WTC11 (cell line): ENCODE measurements at regions not wholly inside any gene's neighbourhood (a gene's known extent, or its start where the extent isn't known, plus 50 kb on each side); places are given as distances from the start of the nearest gene placed in this dataset.

Source experiments
- ATAC-seq: fragments of 200-7000 bp; cut with Tn5 transposase; 2 replicates; pipeline ENCODE4 v1.10.0; 2021; ENCODE audit warnings: mild to moderate bottlenecking, moderate library complexity
- CTCF ChIA-PET: fragments of 300-600 bp; sonication (Branson Sonifier 250); formaldehyde crosslinking; loops from one replicate; lab custom pipeline; 2021; ENCODE audit warnings: antibody characterized with exemption; lab: Charles Lee
- POLR2A ChIA-PET: fragments of 350-600 bp; sonication (Branson Sonifier 250); formaldehyde crosslinking; loops from one replicate; lab custom pipeline; 2021; ENCODE audit warnings: antibody characterized with exemption; lab: Charles Lee
- DNase-seq: peaks from one replicate; pipeline ENCODE4 v3.0.0; 2021; ENCODE audit warnings: low spot score
- H3K27ac Mint-ChIP-seq: 2 replicates; pipeline ENCODE4 v1.8.0; 2021; ENCODE audit warnings: mixed read lengths
- H3K27me3 Mint-ChIP-seq: 2 replicates; pipeline ENCODE4 v1.8.0; 2021; ENCODE audit warnings: low read depth, mild to moderate bottlenecking, moderate library complexity, mixed read lengths
- H3K36me3 Mint-ChIP-seq: 2 replicates; pipeline ENCODE4 v1.8.0; 2021; ENCODE audit warnings: mixed read lengths
- H3K4me1 Mint-ChIP-seq: 2 replicates; pipeline ENCODE4 v1.8.0; 2022; ENCODE audit warnings: mixed read lengths
- H3K4me3 Mint-ChIP-seq: 2 replicates; pipeline ENCODE4 v1.8.0; 2021; ENCODE audit warnings: mild to moderate bottlenecking, moderate library complexity, mixed read lengths
- H3K9me3 Mint-ChIP-seq: 2 replicates; pipeline ENCODE4 v1.8.0; 2021; ENCODE audit warnings: mixed read lengths
- ATF1 ChIP-seq: sonication (generic); formaldehyde crosslinking; IDR thresholded peaks from 2 replicates; pipeline ENCODE4 v1.8.1; 2023; ENCODE audit warnings: mild to moderate bottlenecking, moderate library complexity, missing genetic modification reagents
- CREM ChIP-seq: sonication (generic); formaldehyde crosslinking; IDR thresholded peaks from 2 replicates; pipeline ENCODE4 v1.8.1; 2022; ENCODE audit warnings: mild to moderate bottlenecking, missing genetic modification reagents, moderate library complexity
- E2F1 ChIP-seq: sonication (generic); formaldehyde crosslinking; IDR thresholded peaks from 2 replicates; pipeline ENCODE4 v1.8.0; 2022; ENCODE audit warnings: mild to moderate bottlenecking, missing genetic modification reagents
- ETV6 ChIP-seq: sonication (generic); formaldehyde crosslinking; IDR thresholded peaks from 2 replicates; pipeline ENCODE4 v1.8.1; 2022; ENCODE audit warnings: mild to moderate bottlenecking, missing genetic modification reagents
- FOXP1 ChIP-seq: sonication (generic); formaldehyde crosslinking; IDR thresholded peaks from 2 replicates; pipeline ENCODE4 v1.8.0; 2022; ENCODE audit warnings: missing genetic modification reagents, mild to moderate bottlenecking, moderate library complexity, borderline replicate concordance
- JAZF1 ChIP-seq: fragments of 250-450 bp; sonication (Bioruptor Pico); IDR thresholded peaks from 2 replicates; pipeline ENCODE4 v1.9.0; 2021; ENCODE audit warnings: moderate library complexity, mild to moderate bottlenecking, inconsistent platforms
- KAT7 ChIP-seq: sonication (generic); formaldehyde crosslinking; IDR thresholded peaks from 2 replicates; pipeline ENCODE4 v1.8.1; 2023; ENCODE audit warnings: missing genetic modification reagents, mild to moderate bottlenecking, borderline replicate concordance
- NFE2L1 ChIP-seq: sonication (generic); formaldehyde crosslinking; IDR thresholded peaks from 2 replicates; pipeline ENCODE4 v1.8.1; 2023; ENCODE audit warnings: missing genetic modification reagents
- NR3C1 ChIP-seq: sonication (generic); formaldehyde crosslinking; conservative IDR thresholded peaks from 2 replicates; pipeline ENCODE4 v1.8.1; 2023; ENCODE audit warnings: low read depth, mild to moderate bottlenecking, missing genetic modification reagents
- USF1 ChIP-seq: sonication (generic); formaldehyde crosslinking; IDR thresholded peaks from 2 replicates; pipeline ENCODE4 v1.8.0; 2022; ENCODE audit warnings: mild to moderate bottlenecking, missing genetic modification reagents
- ZMAT4 ChIP-seq: fragments of 250-450 bp; sonication (Bioruptor Pico); IDR thresholded peaks from 2 replicates; pipeline ENCODE4 v1.9.0; 2021; ENCODE audit warnings: mild to moderate bottlenecking
- ZNF121 ChIP-seq: sonication (generic); formaldehyde crosslinking; IDR thresholded peaks from 2 replicates; pipeline ENCODE4 v1.8.0; 2023; ENCODE audit warnings: missing genetic modification reagents
- ZNF219 ChIP-seq: sonication (generic); formaldehyde crosslinking; IDR thresholded peaks from 2 replicates; pipeline ENCODE4 v1.8.0; 2023; ENCODE audit warnings: missing genetic modification reagents, mild to moderate bottlenecking, borderline replicate concordance
- ZNF263 ChIP-seq: sonication (generic); formaldehyde crosslinking; IDR thresholded peaks from 2 replicates; pipeline ENCODE4 v1.8.1; 2022; ENCODE audit warnings: low read depth, mild to moderate bottlenecking, moderate library complexity, missing genetic modification reagents
- TF ChIP-seq, protein P1 (sequence below): fragments of 250-450 bp; sonication (Bioruptor Pico); IDR thresholded peaks from 2 replicates; pipeline ENCODE4 v1.8.0; 2021; ENCODE audit warnings: mild to moderate bottlenecking
- TF ChIP-seq, protein P2 (sequence below): sonication (generic); formaldehyde crosslinking; conservative IDR thresholded peaks from 2 replicates; pipeline ENCODE4 v1.8.1; 2022; ENCODE audit warnings: mild to moderate bottlenecking, missing genetic modification reagents
- TF ChIP-seq, protein P3 (sequence below): sonication (generic); formaldehyde crosslinking; IDR thresholded peaks from 2 replicates; pipeline ENCODE4 v1.8.1; 2022; ENCODE audit warnings: low read depth, mild to moderate bottlenecking, moderate library complexity, missing genetic modification reagents, borderline replicate concordance
- TF ChIP-seq, protein P4 (sequence below): sonication (generic); formaldehyde crosslinking; IDR thresholded peaks from 2 replicates; pipeline ENCODE4 v1.8.1; 2022; ENCODE audit warnings: mild to moderate bottlenecking, moderate library complexity, missing genetic modification reagents
- TF ChIP-seq, protein P5 (sequence below): fragments of 200-600 bp; IDR thresholded peaks from 2 replicates; pipeline ENCODE4 v1.8.0; 2022; ENCODE audit warnings: antibody characterized with exemption

GRCh38 chr4:134888156-134888555 is 686.6 kb upstream of the PABPC4L start:
- H3K27me3 Mint-ChIP-seq, result no peaks in the 10 kb centered on the region
- no peaks in the 10 kb centered on the region for H3K9me3 Mint-ChIP-seq

GRCh38 chr4:134885436-134885835 is 683.8 kb upstream of the PABPC4L start:
- Mint-ChIP-seq H3K9me3 (peaks cover 4% of the 10 kb centered on the region), H3K27me3 (no peaks in the 10 kb centered on the region), H3K27ac (no peak overlapping the region), H3K4me3 (no peak overlapping the region), H3K4me1 (no peaks in the 10 kb centered on the region), H3K36me3 (no peaks in the 10 kb centered on the region)
- TF ChIP-seq, protein P1, sequence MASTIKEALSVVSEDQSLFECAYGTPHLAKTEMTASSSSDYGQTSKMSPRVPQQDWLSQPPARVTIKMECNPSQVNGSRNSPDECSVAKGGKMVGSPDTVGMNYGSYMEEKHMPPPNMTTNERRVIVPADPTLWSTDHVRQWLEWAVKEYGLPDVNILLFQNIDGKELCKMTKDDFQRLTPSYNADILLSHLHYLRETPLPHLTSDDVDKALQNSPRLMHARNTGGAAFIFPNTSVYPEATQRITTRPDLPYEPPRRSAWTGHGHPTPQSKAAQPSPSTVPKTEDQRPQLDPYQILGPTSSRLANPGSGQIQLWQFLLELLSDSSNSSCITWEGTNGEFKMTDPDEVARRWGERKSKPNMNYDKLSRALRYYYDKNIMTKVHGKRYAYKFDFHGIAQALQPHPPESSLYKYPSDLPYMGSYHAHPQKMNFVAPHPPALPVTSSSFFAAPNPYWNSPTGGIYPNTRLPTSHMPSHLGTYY, result no peak
- no peak for TF ChIP-seq E2F1
- ChIA-PET CTCF (no interaction called here), POLR2A (no interaction called here)
- DNase-seq (no peak), ATAC-seq (no peak)

More at GRCh38 chr4:134888156-134888555, 686.6 kb upstream of the PABPC4L start:
- Mint-ChIP-seq H3K4me1 (no peaks in the 10 kb centered on the region), H3K36me3 (no peaks in the 10 kb centered on the region), H3K4me3 (no peak overlapping the region), H3K27ac (no peak overlapping the region)
- TF ChIP-seq ZNF263 (CRISPR knock-in tag) (no peak), KAT7 (CRISPR knock-in tag) (no peak), CREM (no peak)
- TF ChIP-seq, protein P2, sequence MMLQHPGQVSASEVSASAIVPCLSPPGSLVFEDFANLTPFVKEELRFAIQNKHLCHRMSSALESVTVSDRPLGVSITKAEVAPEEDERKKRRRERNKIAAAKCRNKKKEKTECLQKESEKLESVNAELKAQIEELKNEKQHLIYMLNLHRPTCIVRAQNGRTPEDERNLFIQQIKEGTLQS (CRISPR knock-in tag), result no peak
- TF ChIP-seq, protein P3, sequence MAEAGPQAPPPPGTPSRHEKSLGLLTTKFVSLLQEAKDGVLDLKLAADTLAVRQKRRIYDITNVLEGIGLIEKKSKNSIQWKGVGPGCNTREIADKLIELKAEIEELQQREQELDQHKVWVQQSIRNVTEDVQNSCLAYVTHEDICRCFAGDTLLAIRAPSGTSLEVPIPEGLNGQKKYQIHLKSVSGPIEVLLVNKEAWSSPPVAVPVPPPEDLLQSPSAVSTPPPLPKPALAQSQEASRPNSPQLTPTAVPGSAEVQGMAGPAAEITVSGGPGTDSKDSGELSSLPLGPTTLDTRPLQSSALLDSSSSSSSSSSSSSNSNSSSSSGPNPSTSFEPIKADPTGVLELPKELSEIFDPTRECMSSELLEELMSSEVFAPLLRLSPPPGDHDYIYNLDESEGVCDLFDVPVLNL (CRISPR knock-in tag), result no peak
- TF ChIP-seq, protein P4, sequence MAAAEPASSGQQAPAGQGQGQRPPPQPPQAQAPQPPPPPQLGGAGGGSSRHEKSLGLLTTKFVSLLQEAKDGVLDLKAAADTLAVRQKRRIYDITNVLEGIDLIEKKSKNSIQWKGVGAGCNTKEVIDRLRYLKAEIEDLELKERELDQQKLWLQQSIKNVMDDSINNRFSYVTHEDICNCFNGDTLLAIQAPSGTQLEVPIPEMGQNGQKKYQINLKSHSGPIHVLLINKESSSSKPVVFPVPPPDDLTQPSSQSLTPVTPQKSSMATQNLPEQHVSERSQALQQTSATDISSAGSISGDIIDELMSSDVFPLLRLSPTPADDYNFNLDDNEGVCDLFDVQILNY (CRISPR knock-in tag), result no peak
- TF ChIP-seq, protein P5, sequence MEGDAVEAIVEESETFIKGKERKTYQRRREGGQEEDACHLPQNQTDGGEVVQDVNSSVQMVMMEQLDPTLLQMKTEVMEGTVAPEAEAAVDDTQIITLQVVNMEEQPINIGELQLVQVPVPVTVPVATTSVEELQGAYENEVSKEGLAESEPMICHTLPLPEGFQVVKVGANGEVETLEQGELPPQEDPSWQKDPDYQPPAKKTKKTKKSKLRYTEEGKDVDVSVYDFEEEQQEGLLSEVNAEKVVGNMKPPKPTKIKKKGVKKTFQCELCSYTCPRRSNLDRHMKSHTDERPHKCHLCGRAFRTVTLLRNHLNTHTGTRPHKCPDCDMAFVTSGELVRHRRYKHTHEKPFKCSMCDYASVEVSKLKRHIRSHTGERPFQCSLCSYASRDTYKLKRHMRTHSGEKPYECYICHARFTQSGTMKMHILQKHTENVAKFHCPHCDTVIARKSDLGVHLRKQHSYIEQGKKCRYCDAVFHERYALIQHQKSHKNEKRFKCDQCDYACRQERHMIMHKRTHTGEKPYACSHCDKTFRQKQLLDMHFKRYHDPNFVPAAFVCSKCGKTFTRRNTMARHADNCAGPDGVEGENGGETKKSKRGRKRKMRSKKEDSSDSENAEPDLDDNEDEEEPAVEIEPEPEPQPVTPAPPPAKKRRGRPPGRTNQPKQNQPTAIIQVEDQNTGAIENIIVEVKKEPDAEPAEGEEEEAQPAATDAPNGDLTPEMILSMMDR, result no peak
- DNase-seq, result no peak
- ChIA-PET POLR2A (no interaction called here), CTCF (no interaction called here)
- ATAC-seq, result no peak

DNA sequence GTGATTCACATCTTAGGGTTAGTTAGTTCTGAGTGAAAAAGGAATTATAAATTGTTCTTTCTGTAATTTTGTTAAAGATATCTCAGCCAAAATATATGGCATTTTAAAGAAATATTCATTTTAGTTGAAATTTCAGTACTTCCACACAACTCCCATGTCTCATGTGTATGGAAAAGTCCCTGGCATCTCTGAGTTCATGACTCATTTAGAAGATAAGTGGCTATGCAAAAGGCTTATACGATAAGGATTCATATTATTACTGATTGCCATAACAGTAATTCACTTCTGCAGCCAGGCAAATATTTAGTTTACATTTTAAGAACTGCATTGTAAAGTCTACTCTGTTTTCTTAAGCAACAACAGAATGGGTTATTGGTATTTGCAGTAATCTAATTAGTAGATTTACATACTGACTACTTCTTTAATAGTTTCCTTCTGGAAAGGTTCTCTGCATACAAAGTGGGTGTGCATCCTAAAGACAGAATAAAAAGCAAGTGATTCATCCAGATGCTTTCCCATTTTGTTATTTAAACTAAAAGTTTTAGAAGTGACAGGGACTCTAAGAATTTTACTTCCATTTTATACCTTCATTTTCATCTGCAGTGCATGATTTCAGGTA is 682.4 kb upstream of the PABPC4L start:
- Mint-ChIP-seq H3K27ac (no peak overlapping the region), H3K9me3 (peaks cover 4% of the 10 kb centered on the region), H3K4me1 (no peaks in the 10 kb centered on the region), H3K4me3 (no peak overlapping the region), H3K36me3 (no peaks in the 10 kb centered on the region), H3K27me3 (no peaks in the 10 kb centered on the region)
- ChIA-PET POLR2A (no interaction called here), CTCF (no interaction called here)
- no peak for ATAC-seq
- DNase-seq, result no peak
- TF ChIP-seq USF1 (CRISPR knock-in tag) (no peak), FOXP1 (CRISPR knock-in tag) (no peak), NFE2L1 (CRISPR knock-in tag) (no peak), ZNF219 (CRISPR knock-in tag) (no peak), ZNF121 (CRISPR knock-in tag) (no peak), ATF1 (CRISPR knock-in tag) (no peak), JAZF1 (CRISPR knock-in tag) (no peak), ETV6 (CRISPR knock-in tag) (no peak), ZMAT4 (CRISPR knock-in tag) (no peak), NR3C1 (no peak)
- TF ChIP-seq, protein P2 (CRISPR knock-in tag), result no peak
